ENCODE measurements at regions not wholly inside any gene's neighbourhood (a gene's known extent, or its start where the extent isn't known, plus 50 kb on each side); places are given as distances from the start of the nearest gene placed in this dataset.
"Not testable (repeated sequence)": the region's sequence is repeated elsewhere in the genome, so short reads cannot be mapped to it uniquely, and the experiment has no call there.

DNA sequence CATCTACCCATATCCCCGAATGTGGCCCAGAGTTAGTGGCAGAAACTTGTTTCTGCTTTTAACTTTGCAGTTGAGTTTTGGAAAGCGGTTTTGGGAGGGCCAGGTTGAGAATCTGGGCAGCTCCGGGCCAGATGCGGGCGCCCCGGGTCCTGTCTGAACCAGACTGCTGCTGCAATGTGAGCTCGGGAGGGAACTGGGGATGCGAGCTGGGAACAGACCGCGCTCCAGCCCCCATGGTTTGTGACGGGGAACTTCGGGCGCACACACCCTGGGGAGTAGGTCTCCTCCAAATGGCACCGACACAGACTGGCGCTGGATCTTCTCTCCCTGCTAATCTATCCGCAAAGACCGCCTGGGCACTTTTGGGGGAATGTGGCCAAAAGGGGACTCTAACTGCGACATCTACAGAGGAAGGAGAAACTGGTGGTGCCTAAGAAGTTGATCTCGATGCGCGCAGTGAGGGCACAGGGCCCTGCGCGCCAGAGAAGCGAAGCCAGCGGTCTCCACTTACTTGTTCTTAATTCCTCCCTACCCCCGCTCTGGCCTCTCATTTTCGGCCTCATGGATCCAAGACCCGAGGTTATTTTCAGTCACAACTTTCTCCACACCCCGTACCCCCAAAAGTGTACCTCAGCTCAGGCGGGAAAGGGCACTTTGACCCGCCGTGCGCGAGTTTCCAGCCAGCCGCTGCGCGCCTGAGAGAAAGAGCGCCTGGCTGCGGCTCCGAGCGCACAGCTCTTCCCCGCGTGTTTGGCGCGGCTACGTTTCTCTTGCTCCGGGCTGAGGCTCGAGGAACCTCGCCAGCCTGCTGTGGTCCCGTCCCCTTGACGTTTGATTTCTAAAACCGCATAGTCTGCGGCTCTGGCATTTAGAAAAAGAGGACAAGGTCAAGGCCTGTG lies 411.0 kb upstream of the ESRRG start:
- ChIA-PET POLR2A (no interaction called here), CTCF (no interaction called here), RAD21 (ENCODE audit: unreplicated experiment) (no interaction called here), SMC1A (ENCODE audit: uncharacterized antibody, unreplicated experiment) (no interaction called here)
- no peak for FAIRE-seq
- Histone ChIP-seq H4K20me1 (ENCODE audit: control insufficient read depth, insufficient read depth) (no peaks in the 10 kb centered on the region), H2AFZ (ENCODE audit: control insufficient read depth, low read depth, low read length) (no peak overlapping the region), H3K9me3 (replicated peaks; ENCODE audit: control insufficient read depth, insufficient read depth, low read length) (no peaks in the 10 kb centered on the region; the same call in 2 of the 3 replicates), H3K27ac (ENCODE audit: control insufficient read depth, insufficient read depth) (no peak overlapping the region), H3K9ac (ENCODE audit: control insufficient read depth, insufficient read depth, low read length) (no peak overlapping the region), H3K4me1 (ENCODE audit: control insufficient read depth, insufficient read depth, low read length) (no peaks in the 10 kb centered on the region), H3K79me2 (ENCODE audit: control insufficient read depth, insufficient read depth, low read length) (no peaks in the 10 kb centered on the region), H3K27me3 (replicated peaks in 1 of 2; ENCODE audit: control insufficient read depth in 2 of 2, insufficient read depth in 2 of 2, low read length in 1 of 2) (peaks cover 14 to 28% of the 10 kb centered on the region in 2 experiments), H3K4me3 (no peak overlapping the region), H3K36me3 (ENCODE audit: control insufficient read depth in 2 of 2, insufficient read depth in 2 of 2, low read length in 1 of 2) (no peaks in the 10 kb centered on the region), H3K4me2 (ENCODE audit: control insufficient read depth, insufficient read depth) (no peak overlapping the region)
- WGBS (ENCODE audit: insufficient coverage, insufficient replicate concordance, low lambda C conversion rate, missing lambda C conversion rate), result 10% methylated on average over 53 of the region's 53 CpGs
- TF ChIP-seq SPI1 (IDR thresholded peaks at IDR 0.05; ENCODE audit: borderline replicate concordance, insufficient read depth, low read depth, low read length) (no peak), SUZ12 (IDR thresholded peaks at IDR 0.05; ENCODE audit: unreplicated experiment) (peak; percentile 37), HDAC6 (IDR thresholded peaks at IDR 0.05; ENCODE audit: unreplicated experiment) (peak; percentile 70)
- BruUV-seq (replicated peaks), result no TSS peak
- in situ Hi-C loops (cut with MboI) (no loop called here), intact Hi-C loops (cut with micrococcal nuclease; ENCODE audit: unreplicated experiment) (no loop called here)
- no peak for ATAC-seq
- DNase-seq (ENCODE audit: low read depth, low spot score), result no peak

DNA sequence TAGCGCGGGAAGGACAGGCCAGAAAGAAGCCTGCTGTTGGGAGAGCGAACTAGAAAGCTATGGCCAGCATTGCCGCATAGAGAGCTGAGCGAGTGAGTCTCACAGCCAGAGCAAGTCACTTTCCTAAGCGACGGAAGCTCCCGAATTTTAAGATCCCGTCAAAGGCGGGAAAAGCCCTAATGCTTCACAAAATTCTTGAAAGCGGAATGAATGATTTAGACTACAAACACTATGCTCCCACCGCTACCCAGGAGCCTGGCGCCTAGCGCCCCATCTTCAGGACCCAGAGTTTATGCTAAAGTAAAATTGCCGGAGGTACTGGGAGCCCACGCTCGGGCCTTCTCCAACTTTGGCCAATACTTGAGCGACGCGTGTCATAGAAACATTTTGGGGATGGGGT lies 409.9 kb upstream of the ESRRG start:
- Histone ChIP-seq H3K27ac (ENCODE audit: control insufficient read depth, insufficient read depth) (no peak overlapping the region), H3K9me3 (replicated peaks; ENCODE audit: control insufficient read depth, insufficient read depth, low read length) (no peaks in the 10 kb centered on the region), H3K79me2 (ENCODE audit: control insufficient read depth, insufficient read depth, low read length) (no peaks in the 10 kb centered on the region), H3K27me3 (replicated peaks in 1 of 2; ENCODE audit: control insufficient read depth in 2 of 2, insufficient read depth in 2 of 2, low read length in 1 of 2) (peaks cover 13 to 19% of the 10 kb centered on the region in 2 experiments), H2AFZ (ENCODE audit: control insufficient read depth, low read depth, low read length) (no peak overlapping the region), H3K4me2 (ENCODE audit: control insufficient read depth, insufficient read depth) (no peak overlapping the region), H3K4me3 (no peak overlapping the region), H3K9ac (ENCODE audit: control insufficient read depth, insufficient read depth, low read length) (no peak overlapping the region), H3K36me3 (ENCODE audit: control insufficient read depth in 2 of 2, insufficient read depth in 2 of 2, low read length in 1 of 2) (no peaks in the 10 kb centered on the region), H3K4me1 (ENCODE audit: control insufficient read depth, insufficient read depth, low read length) (no peaks in the 10 kb centered on the region), H4K20me1 (ENCODE audit: control insufficient read depth, insufficient read depth) (no peaks in the 10 kb centered on the region)
- DNase-seq (ENCODE audit: low read depth, low spot score) (no peak), FAIRE-seq (no peak), ATAC-seq (no peak)
- ChIA-PET POLR2A (no interaction called here), SMC1A (ENCODE audit: uncharacterized antibody, unreplicated experiment) (no interaction called here), RAD21 (ENCODE audit: unreplicated experiment) (no interaction called here), CTCF (no interaction called here)
- intact Hi-C loops (cut with micrococcal nuclease; ENCODE audit: unreplicated experiment) (no loop called here), in situ Hi-C loops (cut with MboI) (no loop called here)
- no peak for TF ChIP-seq IRF4 (IDR thresholded peaks at IDR 0.05; ENCODE audit: low read depth, low read length)
- no peak for TF ChIP-seq RFX5 (IDR thresholded peaks at IDR 0.05; ENCODE audit: low read depth, low read length)
- no peak for TF ChIP-seq MTA2 (IDR thresholded peaks at IDR 0.05; ENCODE audit: low read depth)
- TF ChIP-seq JUND (IDR thresholded peaks at IDR 0.05; ENCODE audit: low read depth, low read length), result no peak
- TF ChIP-seq GATAD2B (conservative IDR thresholded peaks at IDR 0.05; ENCODE audit: low read depth), result no peak
- no peak for TF ChIP-seq POLR2A (IDR thresholded peaks at IDR 0.05; ENCODE audit: low read depth, low read length)
- no peak for TF ChIP-seq TBL1XR1 (IDR thresholded peaks at IDR 0.05; ENCODE audit: low read depth, low read length)
- TF ChIP-seq TCF7 (IDR thresholded peaks at IDR 0.05; ENCODE audit: borderline replicate concordance), result no peak
- WGBS (ENCODE audit: insufficient coverage, insufficient replicate concordance, low lambda C conversion rate, missing lambda C conversion rate), result 40% methylated on average over 20 of the region's 20 CpGs
- BruUV-seq (replicated peaks), result no TSS peak

DNA sequence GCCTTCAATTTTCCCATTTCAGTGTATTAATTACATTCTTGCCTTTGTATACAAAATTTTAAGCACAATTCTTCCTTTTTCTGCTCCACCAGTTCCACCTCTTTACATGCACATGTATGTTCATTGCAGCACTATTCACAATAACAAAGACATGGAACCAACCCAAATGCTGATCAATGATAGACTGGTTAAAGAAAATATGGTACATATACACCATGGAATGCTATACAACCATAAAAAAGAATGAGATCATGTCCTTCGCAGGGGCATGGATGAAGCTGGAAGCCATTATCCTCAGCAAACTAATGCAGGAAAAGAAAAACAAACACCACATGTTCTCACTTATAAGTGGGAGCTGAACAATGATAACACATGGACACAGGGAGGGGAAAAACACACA lies 400.1 kb upstream of the ESRRG start:
- DNase-seq (ENCODE audit: low read depth, low spot score); H3K4me1 ChIP-seq (ENCODE audit: control insufficient read depth, insufficient read depth, low read length); H3K9me3 ChIP-seq (replicated peaks; ENCODE audit: control insufficient read depth, insufficient read depth, low read length); RAD21 ChIA-PET (ENCODE audit: unreplicated experiment); H3K27ac ChIP-seq (ENCODE audit: control insufficient read depth, insufficient read depth); H3K4me3 ChIP-seq; in situ Hi-C loops (cut with MboI); BruUV-seq (replicated peaks); H4K20me1 ChIP-seq (ENCODE audit: control insufficient read depth, insufficient read depth); H3K27me3 ChIP-seq (replicated peaks in 1 of 2; ENCODE audit: control insufficient read depth in 2 of 2, insufficient read depth in 2 of 2, low read length in 1 of 2); intact Hi-C loops (cut with micrococcal nuclease; ENCODE audit: unreplicated experiment); H3K9ac ChIP-seq (ENCODE audit: control insufficient read depth, insufficient read depth, low read length); ATAC-seq; H3K36me3 ChIP-seq (ENCODE audit: control insufficient read depth in 2 of 2, insufficient read depth in 2 of 2, low read length in 1 of 2); H3K4me2 ChIP-seq (ENCODE audit: control insufficient read depth, insufficient read depth); H3K79me2 ChIP-seq (ENCODE audit: control insufficient read depth, insufficient read depth, low read length); H2AFZ ChIP-seq (ENCODE audit: control insufficient read depth, low read depth, low read length); FAIRE-seq; CTCF ChIA-PET; POLR2A ChIA-PET: not testable (repeated sequence)
- WGBS (ENCODE audit: insufficient coverage, insufficient replicate concordance, low lambda C conversion rate, missing lambda C conversion rate), result 0% methylated on average over 1 of the region's 1 CpG
- SMC1A ChIA-PET (ENCODE audit: uncharacterized antibody, unreplicated experiment), result interaction anchor here (0.6 kb wide), 1 partner anchor 23 kb away, joined by 3 read pairs; no protein-coding TSS in a partner anchor

Measured in GM12878 (cell line).